ENCODE measurements at regions not wholly inside any gene's neighbourhood (a gene's known extent, or its start where the extent isn't known, plus 50 kb on each side); places are given as distances from the start of the nearest gene placed in this dataset.

GRCh38 chr14:52154992-52155650 lies 86.3 kb upstream of the NID2 start:
- Histone ChIP-seq H2AFZ (ENCODE audit: control insufficient read depth, low read length) (no peak overlapping the region), H3K9me3 (ENCODE audit: control insufficient read depth, low read depth, low read length) (no peaks in the 10 kb centered on the region), H3K79me2 (ENCODE audit: control insufficient read depth, insufficient read depth, low read length) (no peaks in the 10 kb centered on the region), H3K4me1 (ENCODE audit: control insufficient read depth, extremely low read depth, insufficient read depth, low read length) (no peaks in the 10 kb centered on the region), H3K9me1 (ENCODE audit: control insufficient read depth, extremely low read depth, insufficient read depth, low read length) (no peaks in the 10 kb centered on the region), H3K9ac (ENCODE audit: control insufficient read depth, extremely low read depth, insufficient read depth, low read length) (no peak overlapping the region), H3K4me2 (ENCODE audit: control insufficient read depth, extremely low read depth, insufficient read depth, low read depth, low read length) (no peak overlapping the region), H3K27ac (ENCODE audit: control insufficient read depth, insufficient read depth, low read length) (no peak overlapping the region), H3K4me3 (ENCODE audit: control insufficient read depth in 2 of 3, extremely low read depth in 1 of 3, insufficient read depth in 2 of 3, low read depth in 1 of 3, low read length in 3 of 3) (no peak overlapping the region), H4K20me1 (ENCODE audit: control insufficient read depth, extremely low read depth, insufficient read depth, low read length) (no peaks in the 10 kb centered on the region), H3K36me3 (ENCODE audit: control insufficient read depth in 2 of 2, extremely low read depth in 1 of 2, insufficient read depth in 2 of 2, low read length in 2 of 2) (no peaks in the 10 kb centered on the region), H3K27me3 (ENCODE audit: control insufficient read depth, extremely low read depth, insufficient read depth, low read length) (peaks cover 9% of the 10 kb centered on the region)
- dilution Hi-C loops (cut with MboI; ENCODE audit: extremely low pct_ligation_motif_present, low sequenced_read_pairs) = no loop called here
- no peak for TF ChIP-seq EZH2 (IDR thresholded peaks at IDR 0.05; ENCODE audit: low read length)
- TF ChIP-seq, protein P1, sequence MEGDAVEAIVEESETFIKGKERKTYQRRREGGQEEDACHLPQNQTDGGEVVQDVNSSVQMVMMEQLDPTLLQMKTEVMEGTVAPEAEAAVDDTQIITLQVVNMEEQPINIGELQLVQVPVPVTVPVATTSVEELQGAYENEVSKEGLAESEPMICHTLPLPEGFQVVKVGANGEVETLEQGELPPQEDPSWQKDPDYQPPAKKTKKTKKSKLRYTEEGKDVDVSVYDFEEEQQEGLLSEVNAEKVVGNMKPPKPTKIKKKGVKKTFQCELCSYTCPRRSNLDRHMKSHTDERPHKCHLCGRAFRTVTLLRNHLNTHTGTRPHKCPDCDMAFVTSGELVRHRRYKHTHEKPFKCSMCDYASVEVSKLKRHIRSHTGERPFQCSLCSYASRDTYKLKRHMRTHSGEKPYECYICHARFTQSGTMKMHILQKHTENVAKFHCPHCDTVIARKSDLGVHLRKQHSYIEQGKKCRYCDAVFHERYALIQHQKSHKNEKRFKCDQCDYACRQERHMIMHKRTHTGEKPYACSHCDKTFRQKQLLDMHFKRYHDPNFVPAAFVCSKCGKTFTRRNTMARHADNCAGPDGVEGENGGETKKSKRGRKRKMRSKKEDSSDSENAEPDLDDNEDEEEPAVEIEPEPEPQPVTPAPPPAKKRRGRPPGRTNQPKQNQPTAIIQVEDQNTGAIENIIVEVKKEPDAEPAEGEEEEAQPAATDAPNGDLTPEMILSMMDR (optimal IDR thresholded peaks at IDR 0.05 in 1 of 3, IDR thresholded peaks at IDR 0.05 in 1 of 3, conservative IDR thresholded peaks at IDR 0.05 in 1 of 3; ENCODE audit: extremely low read depth in 1 of 3, insufficient read depth in 2 of 3, low read length in 3 of 3) = no peak
- FAIRE-seq = no peak
- no peak for DNase-seq (ENCODE audit: low read depth, low spot score)

GRCh38 chr14:52153939-52154338 lies 85.1 kb upstream of the NID2 start:
- H3K36me3 ChIP-seq (ENCODE audit: control insufficient read depth in 2 of 2, extremely low read depth in 1 of 2, insufficient read depth in 2 of 2, low read length in 2 of 2) = no peaks in the 10 kb centered on the region
- no peaks in the 10 kb centered on the region for H4K20me1 ChIP-seq (ENCODE audit: control insufficient read depth, extremely low read depth, insufficient read depth, low read length)
- H2AFZ ChIP-seq (ENCODE audit: control insufficient read depth, low read length) = no peak overlapping the region
- no peak overlapping the region for H3K27ac ChIP-seq (ENCODE audit: control insufficient read depth, insufficient read depth, low read length)
- no peak overlapping the region for H3K4me2 ChIP-seq (ENCODE audit: control insufficient read depth, extremely low read depth, insufficient read depth, low read depth, low read length)
- no peaks in the 10 kb centered on the region for H3K9me1 ChIP-seq (ENCODE audit: control insufficient read depth, extremely low read depth, insufficient read depth, low read length)
- no peaks in the 10 kb centered on the region for H3K9me3 ChIP-seq (ENCODE audit: control insufficient read depth, low read depth, low read length)
- H3K79me2 ChIP-seq (ENCODE audit: control insufficient read depth, insufficient read depth, low read length) = no peaks in the 10 kb centered on the region
- no peak overlapping the region for H3K9ac ChIP-seq (ENCODE audit: control insufficient read depth, extremely low read depth, insufficient read depth, low read length)
- dilution Hi-C loops (cut with MboI; ENCODE audit: extremely low pct_ligation_motif_present, low sequenced_read_pairs) = no loop called here
- H3K27me3 ChIP-seq (ENCODE audit: control insufficient read depth, extremely low read depth, insufficient read depth, low read length) = peaks cover 11% of the 10 kb centered on the region
- TF ChIP-seq, protein P1 (optimal IDR thresholded peaks at IDR 0.05 in 1 of 3, IDR thresholded peaks at IDR 0.05 in 1 of 3, conservative IDR thresholded peaks at IDR 0.05 in 1 of 3; ENCODE audit: extremely low read depth in 1 of 3, insufficient read depth in 2 of 3, low read length in 3 of 3) = no peak
- TF ChIP-seq EZH2 (IDR thresholded peaks at IDR 0.05; ENCODE audit: low read length) = no peak
- DNase-seq (ENCODE audit: low read depth, low spot score) = no peak
- FAIRE-seq = no peak
- H3K4me1 ChIP-seq (ENCODE audit: control insufficient read depth, extremely low read depth, insufficient read depth, low read length) = no peaks in the 10 kb centered on the region
- no peak overlapping the region for H3K4me3 ChIP-seq (ENCODE audit: control insufficient read depth in 2 of 3, extremely low read depth in 1 of 3, insufficient read depth in 2 of 3, low read depth in 1 of 3, low read length in 3 of 3)
